GM10248 (cell line): ENCODE measurements at regions not wholly inside any gene's neighbourhood (a gene's known extent, or its start where the extent isn't known, plus 50 kb on each side); places are given as distances from the start of the nearest gene placed in this dataset.

Experiments used
- CTCF ChIA-PET: fragments of 300-600 bp; sonication (Branson Sonifier 250); formaldehyde crosslinking; extraction: SDS; loops from one replicate; lab custom pipeline; 2021; ENCODE audit warnings: antibody characterized with exemption; lab: Yijun Ruan, JAX
- POLR2A ChIA-PET: fragments of 350-650 bp; sonication (Branson Sonifier 250); formaldehyde crosslinking; extraction: SDS; loops from one replicate; lab custom pipeline; 2020; ENCODE audit warnings: antibody characterized with exemption; lab: Yijun Ruan, JAX
- DNase-seq: peaks from one replicate; pipeline ENCODE4 v3.0.0; 2012; ENCODE audit errors: extremely low spot score
- TF ChIP-seq, protein P1 (sequence below): IDR thresholded peaks from 2 replicates; pipeline ENCODE4 v1.5.1; 2012; ENCODE audit warnings: mild to moderate bottlenecking, low read depth; ENCODE audit errors: extremely low read depth, missing control alignments, control extremely low read depth

DNA sequence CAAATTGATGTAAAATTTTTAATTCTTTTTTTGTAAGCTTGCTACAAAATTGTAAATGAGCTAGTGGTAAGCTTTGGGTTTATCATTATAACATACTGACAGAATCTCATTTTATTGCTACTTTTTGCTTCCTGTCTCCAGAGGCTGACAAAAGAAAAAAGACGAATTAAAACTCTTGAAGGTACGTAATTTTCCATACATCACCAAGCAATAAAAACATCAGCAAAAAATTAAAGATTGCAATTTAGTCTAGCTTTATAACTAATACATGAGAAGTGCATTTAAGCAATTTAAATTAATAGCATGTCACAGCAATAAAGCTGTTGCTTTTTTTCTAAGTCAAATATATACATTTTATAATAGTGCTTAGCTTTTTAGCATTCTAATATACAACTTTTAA is 94.6 kb upstream of the SNTG2 start:
- CTCF ChIA-PET: interaction anchor here (0.8 to 1.8 kb wide), 6 partner anchors 9 to 962 kb away, joined by 3 to 4 read pairs (median 4); no protein-coding TSS in a partner anchor
- DNase-seq: no peak
- TF ChIP-seq, protein P1, sequence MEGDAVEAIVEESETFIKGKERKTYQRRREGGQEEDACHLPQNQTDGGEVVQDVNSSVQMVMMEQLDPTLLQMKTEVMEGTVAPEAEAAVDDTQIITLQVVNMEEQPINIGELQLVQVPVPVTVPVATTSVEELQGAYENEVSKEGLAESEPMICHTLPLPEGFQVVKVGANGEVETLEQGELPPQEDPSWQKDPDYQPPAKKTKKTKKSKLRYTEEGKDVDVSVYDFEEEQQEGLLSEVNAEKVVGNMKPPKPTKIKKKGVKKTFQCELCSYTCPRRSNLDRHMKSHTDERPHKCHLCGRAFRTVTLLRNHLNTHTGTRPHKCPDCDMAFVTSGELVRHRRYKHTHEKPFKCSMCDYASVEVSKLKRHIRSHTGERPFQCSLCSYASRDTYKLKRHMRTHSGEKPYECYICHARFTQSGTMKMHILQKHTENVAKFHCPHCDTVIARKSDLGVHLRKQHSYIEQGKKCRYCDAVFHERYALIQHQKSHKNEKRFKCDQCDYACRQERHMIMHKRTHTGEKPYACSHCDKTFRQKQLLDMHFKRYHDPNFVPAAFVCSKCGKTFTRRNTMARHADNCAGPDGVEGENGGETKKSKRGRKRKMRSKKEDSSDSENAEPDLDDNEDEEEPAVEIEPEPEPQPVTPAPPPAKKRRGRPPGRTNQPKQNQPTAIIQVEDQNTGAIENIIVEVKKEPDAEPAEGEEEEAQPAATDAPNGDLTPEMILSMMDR: no peak
- POLR2A ChIA-PET: no interaction called here

DNA sequence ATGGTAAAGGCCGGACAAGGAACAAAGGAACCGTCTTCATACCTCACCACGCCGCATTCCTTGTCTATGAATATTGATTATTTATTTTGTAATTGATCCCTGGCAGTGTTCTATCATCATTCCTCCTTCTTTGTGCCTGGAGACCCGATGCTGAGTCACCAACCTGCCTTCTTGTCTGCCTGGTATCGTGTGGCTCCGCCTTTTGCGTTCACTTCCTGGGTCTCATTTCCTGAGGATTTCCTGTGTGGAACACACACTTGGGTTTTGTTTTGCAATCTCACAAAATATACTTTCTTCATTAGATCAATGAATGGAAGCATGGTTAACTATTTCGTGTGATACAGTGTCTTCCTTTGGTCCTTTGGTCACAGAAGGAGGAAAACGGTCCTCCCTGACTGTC is 95.5 kb upstream of the SNTG2 start:
- CTCF ChIA-PET: interaction anchor here (0.6 to 1.8 kb wide), 3 partner anchors 10 to 696 kb away, joined by 3 to 4 read pairs (median 4); no protein-coding TSS in a partner anchor
- POLR2A ChIA-PET: no interaction called here
- TF ChIP-seq, protein P1: no peak
- DNase-seq: no peak

DNA sequence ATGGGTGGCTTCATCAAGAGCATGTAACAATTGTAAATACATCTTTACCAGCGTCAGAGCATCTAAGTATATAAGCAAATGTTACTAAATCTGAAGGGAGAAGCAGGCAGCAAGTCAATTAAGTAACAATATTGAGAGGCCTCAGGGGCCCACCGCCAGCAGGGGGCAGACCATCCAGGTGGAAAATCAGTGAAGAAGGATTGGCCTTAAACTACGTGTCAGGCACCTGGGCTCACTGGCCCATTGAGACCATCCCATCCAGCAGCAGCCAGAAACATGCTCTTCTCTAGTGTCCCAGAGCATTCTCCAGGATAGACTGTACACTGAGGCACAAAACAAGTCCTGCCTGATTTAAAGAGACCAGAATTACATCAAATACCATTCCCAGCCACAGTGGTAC is 96.2 kb upstream of the SNTG2 start:
- CTCF ChIA-PET: interaction anchor here (0.6 to 1.8 kb wide), 3 partner anchors 11 to 696 kb away, joined by 3 to 4 read pairs (median 4); no protein-coding TSS in a partner anchor
- POLR2A ChIA-PET: no interaction called here
- TF ChIP-seq, protein P1: peak; percentile 57
- DNase-seq: peak; percentile 44

DNA sequence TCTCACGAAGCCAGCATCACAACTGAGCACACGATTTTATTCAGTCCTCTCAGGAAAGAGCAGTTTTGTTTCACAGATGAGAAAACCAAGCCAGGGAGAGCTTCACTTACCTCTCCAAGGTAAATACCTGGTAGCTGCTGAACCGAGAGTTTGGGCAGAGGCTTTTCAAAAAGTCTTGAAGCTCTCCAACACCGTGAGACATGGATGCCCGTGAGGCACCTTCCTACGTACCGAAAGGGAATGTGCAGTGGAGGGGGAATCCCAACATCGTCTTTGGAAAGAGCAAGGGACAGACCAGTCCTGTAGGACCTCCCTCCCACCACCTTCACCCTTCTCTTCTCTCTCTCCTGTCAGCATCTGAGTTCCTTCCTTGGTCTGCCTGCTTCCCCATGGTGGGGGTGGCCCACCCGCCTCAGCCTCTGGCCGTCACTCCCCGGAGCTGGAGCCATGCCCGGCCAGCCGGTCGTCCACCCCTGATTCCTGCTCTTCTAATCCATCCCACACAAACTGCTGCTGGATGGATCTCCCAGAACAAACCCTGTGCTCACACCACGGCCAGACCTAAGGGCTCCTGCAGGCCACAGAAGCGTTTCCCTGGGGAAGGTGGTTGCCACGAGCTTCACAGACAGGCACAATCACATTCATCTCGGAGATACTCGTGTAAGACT is 97.3 kb upstream of the SNTG2 start:
- ChIA-PET POLR2A (no interaction called here), CTCF (interaction anchor here (1.7 kb wide), 1 partner anchor 916 kb away, joined by 3 read pairs; no protein-coding TSS in a partner anchor)
- DNase-seq: no peak
- TF ChIP-seq, protein P1: no peak

DNA sequence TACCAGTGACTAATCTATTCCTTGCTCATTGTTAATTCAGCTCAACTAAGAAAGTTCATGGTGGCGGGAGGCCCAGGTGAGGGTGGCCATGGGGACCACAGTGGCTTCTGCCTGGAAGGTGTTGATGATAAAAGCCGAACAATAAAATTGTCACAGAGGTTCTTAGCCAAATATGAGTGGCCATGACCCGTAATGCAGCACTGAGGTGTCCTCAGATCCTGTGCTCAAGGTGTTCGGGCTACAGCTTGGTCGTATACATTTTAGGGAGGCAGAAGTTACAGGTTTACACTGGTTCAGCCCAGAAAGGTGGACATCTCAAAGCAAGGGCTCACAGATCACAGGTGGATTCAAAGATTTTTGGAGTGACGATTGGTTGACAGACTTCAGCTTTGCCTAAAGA is 98.5 kb upstream of the SNTG2 start:
- DNase-seq: no peak
- TF ChIP-seq, protein P1: no peak
- ChIA-PET CTCF (interaction anchor here (1.7 kb wide), 1 partner anchor 917 kb away, joined by 3 read pairs; no protein-coding TSS in a partner anchor), POLR2A (no interaction called here)

DNA sequence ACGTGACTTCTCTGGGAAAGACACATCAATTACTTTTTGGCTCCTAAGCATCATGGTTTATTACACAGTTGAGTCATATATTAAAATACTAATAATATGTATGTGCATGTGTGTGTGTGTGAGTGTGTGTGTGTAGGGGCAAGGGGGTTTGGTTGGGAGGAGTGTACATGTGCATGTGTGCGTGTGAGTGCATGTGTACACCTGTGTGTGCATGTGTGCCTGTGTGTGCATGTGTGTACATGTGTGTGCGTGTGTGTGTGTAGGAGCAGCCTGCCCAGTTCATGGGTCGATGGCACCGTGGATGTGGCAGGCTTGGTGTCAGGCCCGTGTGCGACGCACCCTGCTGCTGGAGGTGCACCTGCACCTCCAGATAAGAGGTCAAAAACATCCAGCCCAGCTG is 99.0 kb upstream of the SNTG2 start:
- TF ChIP-seq, protein P1: no peak
- DNase-seq: no peak
- ChIA-PET POLR2A (no interaction called here), CTCF (interaction anchor here (1.7 kb wide), 1 partner anchor 917 kb away, joined by 3 read pairs; no protein-coding TSS in a partner anchor)
